HG03095 (cell line): ENCODE measurements at regions not wholly inside any gene's neighbourhood (a gene's known extent, or its start where the extent isn't known, plus 50 kb on each side); places are given as distances from the start of the nearest gene placed in this dataset.
"Not testable (repeated sequence)": the region's sequence is repeated elsewhere in the genome, so short reads cannot be mapped to it uniquely, and the experiment has no call there.

Source experiments
- ATAC-seq: cut with Tn5 transposase; IDR thresholded peaks from one replicate; pipeline ENCODE4 v1.9.1; 2021; ENCODE audit warnings: moderate library complexity; ENCODE audit not compliant: unreplicated experiment

DNA sequence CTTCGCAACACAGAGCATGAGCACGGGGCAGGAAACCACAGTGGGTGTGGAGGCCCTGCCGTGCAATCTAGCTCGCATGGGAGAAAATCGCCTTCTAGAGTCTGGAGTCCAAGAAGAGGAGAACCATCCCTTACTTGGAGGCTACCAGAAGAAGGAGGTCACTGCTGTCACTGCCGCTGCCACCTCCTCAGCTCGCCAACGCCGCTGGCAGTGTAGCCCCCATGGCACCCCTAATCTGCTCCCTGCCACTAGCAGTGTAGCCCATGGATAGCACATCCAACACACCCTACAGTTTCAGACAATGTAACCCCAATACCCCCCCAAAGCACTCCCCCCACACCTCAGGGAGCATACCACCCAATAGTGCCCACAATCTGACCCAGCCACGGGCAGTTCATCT lies 438.0 kb upstream of the ZNF337 start:
- no peak for ATAC-seq

DNA sequence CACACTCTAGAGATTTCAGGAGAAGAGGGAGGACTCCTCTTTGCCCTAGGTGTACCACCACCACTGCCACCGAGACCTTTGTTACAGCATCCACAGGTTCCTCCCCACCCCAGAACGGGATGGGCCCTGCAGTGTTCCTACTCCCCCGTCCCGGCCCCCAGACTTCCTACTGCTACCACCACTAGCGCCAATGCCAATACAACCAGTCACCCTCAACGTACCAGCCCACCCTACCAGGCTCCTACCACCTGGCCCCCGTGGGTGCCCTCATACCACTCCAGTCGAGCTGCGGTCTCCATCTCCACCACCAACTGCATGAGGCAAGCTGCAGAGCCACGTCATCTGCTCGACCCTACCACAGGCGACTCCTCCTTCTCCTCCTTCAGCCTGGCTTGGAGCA lies 437.1 kb upstream of the ZNF337 start:
- ATAC-seq, result not testable (repeated sequence)

DNA sequence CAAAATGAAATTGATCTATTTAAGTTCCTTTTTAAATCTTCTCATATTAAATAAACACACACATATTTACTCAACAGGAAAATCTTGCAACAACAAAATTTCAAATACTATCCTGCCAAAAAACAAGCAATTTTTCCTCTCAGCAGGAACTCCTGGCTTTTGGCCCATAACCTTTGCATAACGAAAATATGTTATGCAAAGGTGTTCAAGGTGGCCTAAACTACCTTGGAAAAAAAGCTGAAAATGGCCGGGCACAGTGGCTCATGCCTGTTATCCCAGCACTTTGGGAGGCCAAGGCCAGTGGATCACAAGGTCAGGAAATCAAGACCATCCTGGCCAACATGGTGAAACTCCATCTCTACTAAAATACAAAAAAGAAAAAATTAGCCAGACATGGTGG lies 424.3 kb upstream of the ZNF337 start:
- ATAC-seq, result not testable (repeated sequence)

DNA sequence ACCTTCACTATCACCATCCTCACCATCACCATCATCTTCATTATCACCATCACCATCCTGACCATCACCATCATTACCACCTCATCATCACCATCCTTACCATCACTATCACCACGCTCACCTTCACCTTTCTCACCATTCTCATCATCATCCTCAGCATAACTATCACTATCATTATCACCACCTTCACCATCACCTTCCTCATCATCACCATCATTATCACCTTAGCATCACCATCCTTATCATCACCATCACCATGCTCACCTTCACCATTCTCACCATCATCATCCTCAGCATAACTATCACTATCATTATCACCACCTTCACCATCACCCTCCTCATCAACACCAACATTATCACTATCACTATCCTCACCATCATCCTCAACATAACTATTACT lies 397.8 kb upstream of the ZNF337 start:
- ATAC-seq, result not testable (repeated sequence)

DNA sequence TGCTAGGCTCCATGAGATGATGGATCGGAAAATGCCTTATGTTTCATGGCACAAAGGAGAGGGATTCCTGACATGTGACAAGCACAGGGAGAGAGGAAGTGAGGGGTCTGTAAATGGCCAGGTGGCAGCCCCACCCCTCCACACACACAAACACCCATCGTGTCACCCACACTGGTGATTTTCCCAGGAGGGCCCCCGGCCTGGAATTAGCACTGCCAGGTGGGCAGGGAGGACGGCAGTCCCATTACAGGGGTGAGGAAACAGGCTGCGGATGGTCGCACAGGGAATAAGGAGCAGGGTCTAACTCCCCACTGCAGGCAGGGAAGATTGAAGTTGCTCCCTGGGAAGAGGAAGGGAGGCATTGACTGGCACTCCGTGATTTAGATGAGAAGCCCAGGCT lies 395.3 kb upstream of the ZNF337 start:
- not testable (repeated sequence) for ATAC-seq

DNA sequence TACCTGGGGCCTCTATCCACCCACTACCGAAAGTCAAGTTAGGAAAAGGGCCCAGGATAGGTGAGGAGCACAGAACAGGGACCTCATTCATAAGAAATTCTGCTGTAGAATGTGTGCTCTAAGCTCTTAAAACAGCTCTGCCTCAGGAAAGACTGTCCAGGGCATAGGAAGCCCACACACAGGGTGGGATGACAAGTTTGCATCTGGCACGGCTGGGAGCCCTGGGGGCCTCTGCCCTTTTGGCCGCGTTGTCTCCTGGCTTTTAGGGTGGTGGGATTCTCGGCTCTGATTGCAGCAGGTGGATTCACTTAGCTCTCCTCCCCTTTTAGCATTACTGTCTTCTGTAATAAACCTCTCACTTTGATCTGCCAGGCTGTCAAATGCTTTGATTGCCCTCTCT lies 389.5 kb upstream of the ZNF337 start:
- ATAC-seq, result not testable (repeated sequence)

DNA sequence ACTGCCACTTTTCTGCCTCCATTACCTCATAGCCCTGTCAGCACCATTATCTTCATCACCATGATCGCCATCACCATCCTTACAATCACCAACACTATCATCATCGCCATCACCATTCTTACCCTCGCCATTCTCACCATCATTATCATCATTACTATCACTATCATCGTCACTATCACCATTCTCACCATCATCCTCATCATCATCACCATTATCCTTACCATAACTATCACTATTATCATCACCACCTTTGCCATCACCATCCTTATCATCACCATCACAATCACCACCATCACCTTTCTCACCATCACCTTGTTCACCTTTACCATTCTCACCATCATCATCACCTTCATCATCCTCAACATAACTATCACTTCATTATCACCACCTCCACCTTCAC lies 377.3 kb upstream of the ZNF337 start:
- ATAC-seq, result not testable (repeated sequence)

DNA sequence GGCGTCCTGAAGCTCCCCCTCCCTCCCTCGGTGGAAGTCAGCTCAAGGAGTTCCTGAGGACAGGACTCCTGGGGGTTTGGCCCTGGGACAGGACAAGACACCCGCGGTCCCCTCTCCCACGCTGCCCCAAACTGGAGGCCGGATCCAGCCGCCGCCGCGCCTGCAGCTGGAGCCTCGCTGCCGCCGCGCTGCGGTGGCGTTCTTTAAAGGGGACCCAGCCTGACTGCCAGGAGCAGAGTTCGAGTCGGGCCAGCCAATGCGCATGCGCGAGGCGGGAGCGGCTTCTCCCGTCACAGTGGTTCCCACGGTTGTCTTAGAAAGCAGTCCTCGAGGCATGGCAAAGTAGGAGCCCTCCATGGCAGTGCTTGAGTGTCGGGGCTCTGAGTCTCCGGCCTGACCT lies 362.7 kb upstream of the ZNF337 start:
- ATAC-seq, result not testable (repeated sequence)

DNA sequence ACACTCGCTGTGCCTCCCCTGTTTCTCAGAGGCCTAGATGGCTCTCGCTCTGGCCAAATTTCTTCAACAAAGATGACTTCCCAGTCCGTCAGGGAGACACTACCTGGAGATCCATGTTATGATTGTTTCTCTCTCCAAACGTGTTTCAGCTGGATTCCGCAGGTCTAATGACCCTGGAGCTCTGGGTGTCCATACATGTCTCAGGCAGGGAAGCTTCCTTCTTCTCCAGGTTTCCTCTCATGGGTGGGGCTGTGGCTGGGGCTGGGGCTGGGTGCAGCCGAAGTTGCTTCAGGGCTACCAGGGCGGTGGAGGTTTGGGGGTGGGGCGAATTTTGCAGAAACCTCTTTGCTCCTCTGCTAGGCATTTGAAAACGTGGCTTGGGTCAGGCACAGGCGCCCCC lies 361.8 kb upstream of the ZNF337 start:
- ATAC-seq, result not testable (repeated sequence)

DNA sequence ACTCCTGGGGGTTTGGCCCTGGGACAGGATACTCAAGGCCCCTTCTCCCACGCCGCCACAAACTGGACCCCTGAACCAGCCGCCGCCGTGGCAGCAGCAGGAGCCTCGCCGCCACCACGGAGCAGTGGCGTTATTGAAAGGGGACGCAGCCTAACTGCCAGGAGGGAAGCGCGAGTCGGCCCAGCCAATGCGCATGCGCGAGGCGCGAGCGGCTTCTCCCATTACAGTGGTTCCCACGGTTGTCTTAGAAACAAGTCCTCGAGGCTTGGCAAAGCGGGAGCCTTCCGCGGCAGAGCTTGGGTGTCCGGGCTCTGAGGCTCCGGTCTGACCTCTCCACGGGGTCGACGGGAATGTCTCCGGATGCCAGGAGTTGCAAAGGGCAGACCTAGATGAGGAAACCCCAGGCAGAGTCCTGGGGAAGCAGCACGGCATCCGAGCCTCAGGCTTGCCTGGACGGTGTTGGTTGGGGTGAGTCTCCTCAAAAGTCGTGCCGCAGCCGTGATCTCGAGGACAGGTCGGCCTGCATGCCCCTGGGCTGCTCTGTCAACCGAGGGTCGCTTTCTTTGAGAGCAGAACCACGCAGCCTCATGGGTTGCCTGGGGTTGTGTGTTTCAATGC lies 360.6 kb upstream of the ZNF337 start:
- not testable (repeated sequence) for ATAC-seq

DNA sequence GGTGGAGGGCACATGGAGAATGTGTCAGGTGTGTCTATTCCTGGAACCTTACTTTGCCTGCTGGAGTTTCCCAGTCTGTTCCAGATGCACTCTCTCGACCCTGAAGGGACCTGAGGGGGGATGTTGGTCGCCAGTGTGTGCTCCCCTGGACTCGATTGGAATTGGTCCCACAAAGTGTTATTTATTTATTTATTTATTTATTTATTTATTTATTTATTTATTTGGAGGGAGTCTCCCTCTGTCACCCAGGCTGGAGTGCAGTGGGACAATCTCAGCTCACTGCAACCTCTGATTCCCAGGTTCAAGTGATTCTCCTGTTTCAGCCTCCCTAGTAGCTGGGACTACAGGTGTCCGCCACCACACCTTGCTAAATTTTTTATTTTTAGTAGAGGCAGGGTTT lies 329.1 kb upstream of the ZNF337 start:
- not testable (repeated sequence) for ATAC-seq

DNA sequence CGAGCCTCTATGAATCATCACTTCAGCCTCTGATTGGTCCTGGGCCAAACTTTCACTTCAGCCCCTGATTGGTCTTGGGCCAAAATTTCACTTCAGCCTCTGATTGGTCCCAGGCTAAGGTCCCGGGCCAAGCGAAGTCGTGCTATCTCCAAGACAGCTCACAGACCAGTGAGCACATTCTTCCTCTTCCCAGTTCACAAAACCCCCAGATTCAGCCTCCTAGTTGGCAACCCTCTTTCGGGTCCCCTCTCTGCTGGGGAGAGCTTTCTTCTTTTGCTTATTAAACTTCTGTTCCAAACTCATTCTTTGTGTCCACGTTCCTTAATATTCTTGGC lies 314.3 kb upstream of the ZNF337 start:
- ATAC-seq, result not testable (repeated sequence)

DNA sequence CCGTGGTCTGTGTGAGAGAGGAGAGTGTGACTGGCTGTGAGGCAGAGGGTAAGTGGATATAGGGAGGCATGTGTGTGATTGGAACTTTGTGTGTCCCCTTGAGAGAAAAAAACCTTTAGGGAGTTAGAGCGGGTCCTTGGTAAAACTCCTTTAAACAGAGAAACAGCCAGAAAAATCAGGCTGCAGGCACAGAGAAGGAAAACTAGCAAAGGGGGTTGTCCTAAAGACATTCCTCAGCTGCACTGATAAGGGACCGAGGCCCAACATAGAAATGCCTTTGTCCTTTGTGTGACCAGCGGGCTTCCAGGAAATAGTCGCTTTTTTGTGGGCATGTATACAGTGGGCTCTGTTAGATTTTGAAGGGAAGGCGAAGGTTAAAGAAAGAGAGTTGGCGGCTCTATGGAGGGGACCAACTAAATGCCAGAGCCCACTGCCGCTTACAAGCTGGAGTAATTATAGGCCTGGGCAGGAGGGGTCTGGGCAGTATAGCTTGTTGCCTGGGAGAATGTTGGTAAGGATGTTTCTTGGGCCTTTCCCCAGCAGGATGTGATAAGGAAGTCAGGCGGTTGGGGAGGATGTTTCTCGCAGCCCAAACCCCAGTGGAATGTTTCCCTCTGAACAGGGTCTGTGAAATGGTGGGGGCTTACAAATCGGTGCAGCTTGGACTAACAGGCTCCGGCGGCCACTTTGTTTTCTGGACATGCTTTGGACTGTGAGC lies 313.7 kb upstream of the ZNF337 start:
- ATAC-seq, result not testable (repeated sequence)

DNA sequence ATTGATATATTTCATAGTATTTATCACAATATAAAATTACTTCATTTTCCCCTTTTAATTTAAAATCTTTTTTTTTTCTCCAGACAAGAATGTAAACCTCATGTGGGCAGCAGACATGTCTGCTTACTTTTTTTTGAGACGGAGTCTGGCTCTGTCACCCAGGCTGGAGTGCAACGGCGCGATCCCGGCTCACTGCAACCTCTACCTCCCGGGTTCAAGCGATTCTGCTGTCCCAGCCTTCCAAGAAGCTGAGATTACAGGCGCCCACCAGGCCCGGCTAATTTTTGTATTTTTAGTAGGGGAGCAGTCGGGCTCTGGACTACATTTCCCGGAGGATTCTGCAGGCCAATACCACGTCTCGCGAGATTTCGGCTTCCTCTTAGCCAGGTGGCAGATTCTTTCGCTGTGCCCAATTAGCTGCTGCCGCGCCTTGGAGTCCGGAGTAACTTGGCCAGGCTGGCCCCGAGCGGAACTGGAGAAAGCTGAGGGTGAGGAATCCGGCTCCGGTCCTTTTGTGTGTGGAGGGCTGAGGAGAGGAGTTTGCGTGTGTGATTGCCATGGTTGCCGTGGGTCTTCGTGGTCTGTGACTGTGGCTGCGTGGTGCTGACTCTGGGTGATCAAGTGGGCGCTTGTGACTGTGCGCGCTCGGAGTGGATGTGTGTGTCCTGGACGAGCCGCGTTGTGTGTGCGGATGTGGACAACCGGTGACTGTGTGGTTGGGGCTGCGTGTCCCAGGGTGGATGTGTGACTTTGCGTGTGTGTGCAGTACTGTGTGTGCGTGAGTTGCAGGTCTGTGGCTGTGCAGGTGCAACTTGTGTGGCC lies 313.0 kb upstream of the ZNF337 start:
- ATAC-seq, result not testable (repeated sequence)

DNA sequence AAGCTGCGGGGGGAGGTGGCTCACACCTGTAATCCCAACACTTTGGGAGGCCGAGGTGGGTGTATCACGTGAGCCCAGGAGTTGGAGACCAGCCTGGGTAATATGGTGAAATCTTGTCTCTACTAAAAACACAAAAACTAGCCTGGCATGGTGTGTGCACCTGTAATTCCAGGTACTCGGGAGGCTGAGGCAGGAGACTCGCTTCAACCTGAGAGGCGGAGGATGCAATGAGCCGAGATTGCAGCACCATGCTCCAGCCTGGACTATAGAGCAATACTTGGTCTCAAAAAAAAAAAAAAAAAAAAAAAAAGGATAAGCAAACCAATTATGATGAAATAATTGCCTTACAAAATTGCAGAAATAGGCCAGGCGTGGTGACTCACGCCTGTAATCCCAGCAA lies 311.4 kb upstream of the ZNF337 start:
- ATAC-seq, result not testable (repeated sequence)

DNA sequence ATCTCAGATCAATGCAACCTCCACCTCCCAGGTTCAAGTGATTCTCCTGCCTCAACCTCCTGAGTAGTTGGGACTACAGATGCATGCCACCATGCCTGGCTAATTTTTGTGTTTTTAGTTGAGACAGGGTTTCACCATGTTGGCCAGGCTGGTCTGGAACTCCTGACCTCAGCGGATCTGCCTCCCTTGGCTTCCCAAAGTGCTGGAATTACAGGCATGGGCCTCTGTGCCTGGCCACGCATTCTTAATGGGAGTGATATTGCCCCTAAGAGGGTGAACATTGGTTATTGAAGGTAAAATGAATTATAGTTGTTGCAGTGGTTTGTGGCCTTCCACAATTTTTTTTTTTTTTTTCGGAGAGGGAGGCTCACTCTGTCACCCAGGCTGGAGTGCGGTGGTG lies 309.5 kb upstream of the ZNF337 start:
- not testable (repeated sequence) for ATAC-seq

DNA sequence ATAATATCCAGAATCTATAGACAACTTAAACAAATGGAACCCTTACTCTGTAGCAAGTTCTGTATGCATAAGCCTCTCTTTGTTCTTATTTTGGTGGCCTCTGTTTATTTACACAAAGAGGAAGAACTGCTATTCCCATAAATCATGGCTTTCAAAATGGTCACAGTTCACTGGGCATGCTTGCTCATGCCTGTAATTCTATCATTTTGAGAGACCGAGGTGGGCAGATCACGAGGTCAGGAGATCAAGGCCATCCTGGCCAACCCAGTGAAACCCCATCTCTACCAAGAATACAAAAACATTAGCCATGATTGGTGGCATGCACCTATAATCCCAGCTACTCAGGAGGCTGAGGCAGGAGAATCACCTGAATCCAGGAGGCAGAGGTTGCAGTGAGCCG lies 307.3 kb upstream of the ZNF337 start:
- ATAC-seq, result not testable (repeated sequence)

DNA sequence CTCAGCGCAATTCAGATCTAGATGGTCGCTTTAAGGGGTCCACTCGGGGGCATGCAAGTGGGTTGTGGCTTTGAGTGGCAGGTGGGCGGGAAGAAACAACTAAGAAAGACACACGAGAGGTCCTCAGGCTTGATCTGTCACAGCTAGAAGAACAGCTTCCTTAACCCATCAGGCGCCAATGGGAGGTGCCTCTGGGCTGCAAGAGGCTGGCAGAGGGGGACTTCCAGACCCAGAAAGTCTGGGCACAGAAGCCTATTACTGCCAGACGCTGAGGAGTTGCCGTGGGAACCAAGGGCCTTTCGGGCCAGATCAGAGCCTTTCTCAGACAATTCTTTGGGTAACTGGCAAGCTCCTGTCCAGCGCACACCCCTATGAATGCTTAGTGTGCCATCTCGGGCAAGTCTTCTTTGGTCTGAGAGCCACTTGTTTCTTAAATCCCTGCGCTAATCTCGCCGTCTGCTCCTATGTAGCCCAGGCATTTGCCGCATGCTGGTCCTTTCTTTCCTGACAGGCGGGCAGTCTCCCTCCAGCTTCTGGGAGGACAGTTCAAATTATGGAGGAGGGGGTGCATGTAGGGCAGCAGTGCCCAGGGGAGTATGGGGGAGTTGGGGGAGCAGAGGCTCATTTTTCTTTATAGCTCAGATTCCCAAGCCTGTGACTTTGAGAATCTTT lies 300.9 kb upstream of the ZNF337 start:
- not testable (repeated sequence) for ATAC-seq

DNA sequence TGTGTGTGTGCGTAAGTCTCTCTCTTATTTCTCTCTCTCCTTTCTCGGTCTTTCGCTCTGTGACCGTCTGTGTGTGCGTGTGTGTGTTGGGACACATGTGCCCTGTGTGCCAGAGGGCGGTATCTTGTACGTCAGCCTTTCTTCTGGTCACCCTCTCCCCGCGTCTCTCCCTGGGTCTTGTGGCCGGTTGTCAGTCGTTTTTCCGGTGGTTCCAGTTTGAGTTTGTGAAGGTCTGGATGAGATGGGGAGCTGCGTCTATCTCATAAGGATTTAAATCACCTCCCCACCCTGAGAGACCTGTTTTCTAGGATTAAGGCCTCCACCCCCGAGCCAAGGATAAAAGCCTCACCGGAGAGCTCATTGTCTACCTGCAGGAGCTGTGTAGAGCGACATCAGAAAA lies 295.5 kb upstream of the ZNF337 start:
- no peak for ATAC-seq

DNA sequence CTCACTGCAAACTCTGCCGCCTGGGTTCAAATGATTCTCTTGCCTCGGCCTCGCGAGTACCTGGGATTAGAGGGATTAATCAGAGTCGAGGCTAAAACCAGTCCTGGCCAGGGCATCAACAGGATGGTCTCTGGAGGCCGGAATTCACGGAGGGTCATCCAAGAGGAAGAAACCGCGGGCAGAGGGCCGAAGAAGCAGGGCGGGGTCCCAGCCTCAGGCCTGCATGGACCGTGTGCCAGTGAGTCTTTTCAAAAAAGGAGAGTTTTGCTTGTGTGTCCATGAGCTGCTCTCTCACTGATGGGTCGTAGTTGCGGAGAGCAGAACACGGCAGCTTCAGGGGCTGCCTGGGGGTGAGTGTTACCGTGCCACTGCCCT lies 295.1 kb upstream of the ZNF337 start:
- no peak for ATAC-seq

DNA sequence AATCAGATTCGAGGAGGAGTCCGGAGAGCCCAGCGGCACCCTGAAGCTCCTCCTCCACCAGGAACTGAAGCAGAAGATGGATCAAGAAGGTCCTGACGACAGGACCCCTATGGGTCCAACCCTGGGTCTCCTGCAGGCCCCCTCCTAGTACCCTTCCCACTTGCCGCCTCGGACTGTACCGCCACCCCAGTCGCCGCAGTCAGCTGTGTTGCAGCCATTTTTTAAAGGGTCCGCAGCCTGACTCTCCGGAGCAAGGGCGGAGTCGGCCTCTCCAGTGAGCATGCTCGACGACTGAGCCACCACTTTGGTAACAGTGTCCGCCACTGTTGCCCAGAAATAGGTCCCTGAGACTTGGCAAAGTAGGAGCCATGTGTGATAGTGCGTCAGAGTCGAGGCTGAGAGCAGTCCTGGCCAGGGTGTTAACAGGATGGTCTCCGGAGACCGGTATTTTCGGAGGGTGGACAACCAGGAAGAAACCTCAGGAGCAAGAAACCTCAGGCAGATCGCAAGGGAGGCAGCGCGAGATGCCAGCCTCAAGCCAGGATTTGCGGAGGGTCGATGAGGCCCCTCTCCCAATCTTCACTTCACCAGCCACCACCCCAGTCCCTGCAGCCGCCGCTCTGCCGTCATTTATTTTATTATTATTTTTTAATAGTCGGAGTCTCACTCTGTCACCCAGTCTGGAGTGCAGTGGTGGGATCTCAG lies 294.6 kb upstream of the ZNF337 start:
- ATAC-seq, result no peak
